HG03175 (cell line): ENCODE measurements at regions not wholly inside any gene's neighbourhood (a gene's known extent, or its start where the extent isn't known, plus 50 kb on each side); places are given as distances from the start of the nearest gene placed in this dataset.

ENCODE experiments used
- ATAC-seq: cut with Tn5 transposase; IDR thresholded peaks from one replicate; pipeline ENCODE4 v1.9.1; 2021; ENCODE audit warnings: mild to moderate bottlenecking, moderate library complexity; ENCODE audit not compliant: unreplicated experiment

DNA sequence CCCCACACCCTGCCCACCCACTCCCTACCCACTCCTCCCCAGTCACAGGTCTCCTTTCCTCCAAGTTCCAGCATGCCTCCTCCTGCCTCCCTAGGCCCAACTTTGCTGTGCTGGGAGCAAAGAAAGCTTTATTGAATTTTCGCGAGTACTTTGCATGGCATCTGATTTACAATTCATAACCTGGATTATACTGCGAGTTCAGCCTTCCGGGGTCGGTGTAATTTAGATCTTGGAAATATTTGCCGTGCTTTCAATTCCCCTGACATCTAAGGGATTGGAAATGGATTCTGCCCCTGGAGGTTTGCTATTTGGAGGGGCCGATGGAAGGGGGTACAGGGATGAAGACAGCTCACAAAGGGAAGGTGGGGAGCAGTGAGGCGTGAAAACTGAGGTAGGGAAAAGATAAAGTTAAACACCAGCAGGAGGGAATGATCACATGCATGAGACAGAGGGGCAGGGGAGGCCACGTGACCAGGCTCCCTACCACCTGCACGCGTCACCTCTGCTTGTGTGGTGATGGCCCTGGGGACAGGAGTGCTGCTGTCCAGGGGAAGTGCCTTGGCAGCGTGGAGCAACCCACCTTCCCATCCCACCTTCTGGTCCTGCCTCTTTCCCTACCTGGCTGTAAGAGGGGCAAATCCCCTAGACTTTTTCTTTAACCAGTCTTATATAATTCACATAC lies 132.3 kb upstream of the RPL38 start:
- ATAC-seq, result no peak

DNA sequence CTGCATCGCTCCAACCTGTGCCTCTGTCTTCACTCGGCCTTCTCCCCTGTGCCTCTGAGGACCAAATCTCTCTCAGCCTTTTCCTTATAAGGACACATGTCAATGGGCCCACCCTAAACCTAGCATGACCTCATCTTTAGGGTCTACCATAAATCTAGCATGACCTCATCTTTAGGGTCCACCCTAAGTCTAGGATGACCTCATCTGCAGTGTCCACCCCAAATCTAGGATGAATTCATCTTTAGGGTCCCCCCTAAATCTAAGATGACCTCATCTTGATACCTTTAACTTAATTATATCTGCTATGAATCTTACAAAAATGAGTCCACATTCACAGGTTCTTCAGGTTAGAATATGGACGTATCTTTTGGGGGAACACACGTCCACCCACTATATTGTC lies 131.1 kb upstream of the RPL38 start:
- ATAC-seq, result no peak

- ATAC-seq, result no peak
These were observed 127.0 kb upstream of the RPL38 start for GRCh38 chr17:74076446-74076845.

GRCh38 chr17:74077231-74077630 lies 126.2 kb upstream of the RPL38 start:
- ATAC-seq, result no peak

- ATAC-seq, result no peak
These were observed 125.0 kb upstream of the RPL38 start for GRCh38 chr17:74078363-74078941.

DNA sequence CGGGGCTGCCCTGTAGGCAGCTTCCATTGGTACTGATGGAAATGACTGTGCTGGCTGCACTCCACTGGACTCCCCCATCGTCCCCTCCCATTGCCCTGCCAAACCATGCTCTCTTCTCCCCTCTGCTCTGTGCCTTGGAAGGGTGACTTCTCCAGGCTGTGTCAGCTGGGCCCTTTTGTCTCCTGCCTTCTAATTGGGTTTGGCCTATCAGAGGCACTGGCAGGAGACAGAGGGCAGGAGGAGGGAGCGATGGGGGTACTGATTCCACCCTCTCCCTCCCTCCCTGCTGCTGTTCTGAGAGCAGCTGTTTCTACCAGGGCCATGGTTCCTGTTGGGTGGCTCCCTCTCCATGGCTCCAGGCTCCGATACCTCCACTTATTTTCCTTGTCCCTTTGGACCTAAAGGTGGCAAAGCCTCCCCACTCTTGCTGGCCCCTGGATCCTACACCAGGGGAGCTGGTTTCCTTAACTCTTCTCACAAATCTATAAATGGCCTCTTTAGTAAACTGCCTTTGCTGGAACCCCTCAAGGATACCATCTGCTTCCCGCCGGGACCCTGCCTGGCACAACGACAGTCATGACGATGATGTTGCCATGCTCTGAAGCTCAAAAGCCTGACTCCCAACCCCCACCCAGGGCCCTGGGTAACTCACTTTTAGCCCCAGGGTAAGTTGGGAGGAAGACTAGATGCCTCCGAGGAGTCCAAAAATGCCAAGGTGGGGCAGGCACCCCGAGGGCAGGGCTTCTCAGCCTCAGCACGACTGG lies 123.8 kb upstream of the RPL38 start:
- no peak for ATAC-seq

GRCh38 chr17:74080656-74081582 lies 122.6 kb upstream of the RPL38 start:
- ATAC-seq, result no peak

DNA sequence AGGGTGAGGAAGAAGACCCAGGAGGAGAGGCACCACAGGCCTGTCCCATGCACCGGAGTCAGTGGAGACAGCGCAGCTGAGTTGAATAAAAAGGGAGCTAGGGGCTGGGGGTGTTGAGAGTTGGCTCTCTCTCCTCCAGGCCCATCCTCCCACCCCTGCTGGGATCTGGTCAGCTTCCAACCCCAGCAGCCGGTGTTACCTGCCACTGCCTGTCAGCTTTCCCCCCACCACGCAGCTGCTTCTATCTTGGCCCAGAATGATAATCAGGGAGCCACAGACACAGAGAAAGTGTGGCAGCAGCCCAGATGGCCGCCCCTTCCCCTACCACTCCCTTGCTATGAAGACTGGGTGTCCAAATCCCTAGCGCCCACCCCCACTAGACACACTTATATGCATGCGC lies 120.6 kb upstream of the RPL38 start:
- no peak for ATAC-seq

DNA sequence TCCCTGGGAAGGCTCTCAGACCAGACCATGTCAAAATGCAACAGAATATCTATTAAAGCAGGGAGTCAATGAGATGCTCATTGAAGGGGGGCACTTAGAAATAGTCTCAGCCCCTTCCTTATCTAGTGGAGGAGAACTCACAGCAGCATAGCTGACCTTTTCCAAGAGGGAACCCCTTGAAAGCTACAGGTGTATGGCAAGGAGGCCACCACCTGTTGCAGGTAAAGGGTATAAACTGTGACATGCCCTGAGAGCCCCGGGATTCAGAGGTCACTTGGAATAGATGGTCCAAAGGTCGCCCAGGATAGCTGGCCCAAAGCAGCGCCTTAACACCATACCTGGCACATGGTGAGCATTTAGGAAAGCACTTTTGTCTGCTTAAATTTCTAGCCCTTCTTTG lies 120.2 kb upstream of the RPL38 start:
- ATAC-seq, result no peak

DNA sequence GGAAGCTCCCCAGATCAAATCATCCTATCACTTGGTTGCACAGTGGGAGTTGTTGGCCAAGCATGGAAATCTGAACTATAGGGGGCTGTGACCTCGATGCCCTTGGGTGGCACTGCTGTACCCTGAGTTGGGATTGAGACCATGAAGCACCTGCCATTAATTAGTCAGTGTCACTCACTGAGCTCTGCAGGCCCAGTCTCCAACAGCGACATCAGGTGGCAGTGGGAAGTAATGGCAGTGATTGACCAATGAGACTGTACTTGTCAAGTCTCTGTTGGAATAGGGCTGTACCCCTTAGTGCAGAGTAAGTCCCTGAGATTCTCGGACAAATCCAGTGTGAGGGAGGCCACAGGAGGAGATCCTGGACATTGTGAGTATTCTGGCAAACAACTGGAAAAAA lies 118.0 kb upstream of the RPL38 start:
- no peak for ATAC-seq

DNA sequence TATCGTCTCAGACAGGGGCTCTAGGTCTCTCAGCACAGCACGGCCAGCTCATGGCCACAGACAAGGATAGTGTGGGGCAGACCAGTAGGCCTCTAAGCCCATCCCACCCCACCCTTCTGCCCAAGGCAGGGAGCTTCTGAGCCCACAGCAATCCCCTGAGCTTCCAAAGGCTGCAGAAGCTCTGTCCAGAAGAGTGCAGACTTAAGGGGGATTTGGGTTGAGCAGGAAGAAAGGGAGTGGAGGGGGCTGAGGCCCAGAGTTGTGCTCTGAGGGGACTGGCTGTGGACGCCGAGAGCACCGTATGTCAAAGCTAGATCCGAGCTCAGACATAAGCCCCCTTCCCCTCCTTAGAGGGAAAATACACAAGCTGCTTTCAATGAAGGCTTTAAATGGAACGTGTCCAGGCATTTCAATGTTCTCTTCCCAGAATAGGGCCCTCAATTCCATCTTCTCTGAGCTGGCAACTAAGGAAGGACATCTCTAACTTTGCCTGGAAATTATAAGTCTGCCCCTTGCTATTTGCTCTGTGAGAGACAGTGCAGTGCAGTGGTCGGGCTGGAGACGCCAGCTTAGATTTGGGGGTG lies 116.4 kb upstream of the RPL38 start:
- no peak for ATAC-seq

- ATAC-seq, result no peak
These were observed 115.1 kb upstream of the RPL38 start for GRCh38 chr17:74088285-74088933.

GRCh38 chr17:74088934-74089329 lies 114.5 kb upstream of the RPL38 start:
- ATAC-seq, result no peak

DNA sequence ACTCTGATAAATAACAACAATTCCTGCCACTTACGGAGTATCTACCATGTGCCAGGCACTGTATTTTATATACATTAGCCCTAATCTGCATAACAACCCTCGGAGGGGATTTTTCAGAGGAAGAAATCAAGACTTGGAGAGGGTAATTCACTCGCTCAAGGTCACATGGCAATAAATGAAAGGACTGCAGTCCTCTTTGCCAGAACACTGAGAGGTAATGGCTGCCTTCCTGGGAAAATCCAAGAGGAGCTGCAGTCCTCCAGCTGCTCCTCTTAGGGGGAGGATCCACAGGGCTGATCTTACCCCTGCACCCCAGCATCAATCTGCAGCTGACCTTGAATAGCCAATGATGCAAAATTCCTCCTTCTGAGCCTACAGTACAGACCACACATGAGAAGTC lies 114.1 kb upstream of the RPL38 start:
- ATAC-seq, result no peak

GRCh38 chr17:74089869-74090464 lies 113.5 kb upstream of the RPL38 start:
- ATAC-seq, result no peak

GRCh38 chr17:74094651-74095050 lies 108.8 kb upstream of the RPL38 start:
- ATAC-seq, result no peak

- ATAC-seq, result no peak
These were observed 107.0 kb upstream of the RPL38 start for GRCh38 chr17:74096456-74096855.

- ATAC-seq, result no peak
These were observed 105.9 kb upstream of the RPL38 start for GRCh38 chr17:74097450-74098135.
